ENCODE measurements at regions not wholly inside any gene's neighbourhood (a gene's known extent, or its start where the extent isn't known, plus 50 kb on each side); places are given as distances from the start of the nearest gene placed in this dataset.
"Not testable (repeated sequence)": the region's sequence is repeated elsewhere in the genome, so short reads cannot be mapped to it uniquely, and the experiment has no call there.

GRCh38 chr14:96686126-96686525 is 111.1 kb upstream of the VRK1 start:
- DNase-seq (ENCODE audit: low read depth in 2 of 2), result no peak

DNA sequence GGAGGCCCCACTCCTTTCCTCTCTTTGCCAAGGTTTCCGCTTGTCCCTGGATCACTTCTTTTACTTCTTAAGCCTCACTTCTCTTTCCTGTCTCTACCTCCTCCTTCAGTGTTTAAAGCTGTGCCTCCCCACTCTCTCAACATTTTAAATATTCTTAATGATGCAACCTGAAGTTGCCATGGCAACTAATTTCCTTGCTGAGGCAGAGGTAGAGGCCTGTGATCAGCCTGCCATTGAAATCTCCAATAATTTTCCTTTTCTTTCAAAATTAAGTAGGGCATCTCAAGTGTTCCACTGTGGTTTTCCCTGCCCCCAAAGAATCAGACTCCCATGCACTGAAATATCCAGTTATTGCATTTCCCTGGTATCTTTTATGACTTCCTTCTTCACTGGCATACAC is 108.6 kb upstream of the VRK1 start:
- no peak for DNase-seq (ENCODE audit: low read depth in 2 of 2)

- DNase-seq (ENCODE audit: low read depth in 2 of 2), result no peak
Measured at GRCh38 chr14:96690713-96691383, 106.3 kb upstream of the VRK1 start.

GRCh38 chr14:96693252-96693820 is 103.8 kb upstream of the VRK1 start:
- DNase-seq (ENCODE audit: low read depth in 2 of 2), result no peak

DNA sequence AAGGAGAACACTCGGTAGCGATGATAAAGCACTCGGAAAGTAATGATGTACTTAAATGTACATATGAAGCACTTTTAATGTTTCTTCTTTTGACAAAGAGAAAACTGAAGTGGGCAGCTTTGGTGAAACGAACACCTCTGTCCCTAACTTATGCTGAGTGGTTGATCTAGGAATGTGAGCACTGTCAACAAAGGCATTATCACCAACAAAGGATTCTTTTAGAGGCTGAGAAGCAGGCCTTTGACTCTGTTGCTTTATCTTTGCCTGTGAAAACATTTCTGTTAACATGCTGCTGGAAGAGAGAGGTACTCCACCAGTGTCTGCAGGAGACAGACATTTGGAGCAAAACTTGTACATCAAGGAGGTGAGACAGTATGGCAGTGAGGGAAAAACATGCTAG is 103.2 kb upstream of the VRK1 start:
- DNase-seq (ENCODE audit: low read depth in 2 of 2), result no peak

DNA sequence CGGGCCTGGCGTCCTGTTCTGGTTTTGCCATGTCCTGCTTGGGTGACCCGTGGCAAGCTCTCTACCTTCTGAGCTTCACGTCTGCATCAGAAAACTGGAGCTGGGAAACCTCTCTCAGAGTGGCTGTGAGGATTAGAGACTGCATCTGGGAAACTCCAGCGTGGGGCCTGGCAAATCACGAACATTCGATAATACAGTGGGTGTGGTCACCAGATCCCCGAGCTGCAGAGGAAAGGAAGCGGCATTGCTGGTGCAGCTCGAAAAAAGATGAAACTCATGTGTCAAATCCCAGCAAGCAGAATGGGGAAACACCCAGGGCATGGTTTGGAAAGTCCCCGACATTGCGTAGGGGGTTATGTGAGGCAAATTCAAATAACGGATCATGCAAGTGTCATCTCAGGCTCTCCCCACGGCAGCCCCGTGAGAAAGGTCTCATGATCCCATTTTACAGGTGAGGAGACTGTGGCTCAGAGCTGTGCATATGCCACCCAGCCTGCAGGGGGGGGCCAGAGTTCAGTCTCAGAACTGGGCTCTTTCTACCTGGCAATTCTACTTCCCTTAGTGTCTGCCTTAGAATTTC is 98.1 kb upstream of the VRK1 start:
- DNase-seq (ENCODE audit: low read depth in 2 of 2), result no peak

DNA sequence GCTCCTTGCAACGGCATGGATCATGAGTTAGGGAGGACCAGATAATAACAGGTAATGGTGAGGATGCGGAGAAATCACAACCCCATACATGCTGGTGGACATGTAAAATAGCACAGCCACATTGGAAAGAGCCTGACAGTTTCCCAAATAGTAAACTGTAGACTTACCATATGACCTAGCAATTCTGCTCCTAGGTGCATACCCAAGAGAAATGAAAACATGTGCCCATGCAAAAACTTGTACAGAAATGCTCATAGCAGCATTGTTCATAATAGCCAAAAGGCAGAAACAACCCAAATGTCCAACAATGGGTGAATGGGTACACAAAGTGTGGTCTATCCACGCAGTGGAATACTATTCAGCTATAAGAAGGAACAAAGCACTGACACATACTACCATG is 97.5 kb upstream of the VRK1 start:
- no peak for DNase-seq (ENCODE audit: low read depth in 2 of 2)

DNA sequence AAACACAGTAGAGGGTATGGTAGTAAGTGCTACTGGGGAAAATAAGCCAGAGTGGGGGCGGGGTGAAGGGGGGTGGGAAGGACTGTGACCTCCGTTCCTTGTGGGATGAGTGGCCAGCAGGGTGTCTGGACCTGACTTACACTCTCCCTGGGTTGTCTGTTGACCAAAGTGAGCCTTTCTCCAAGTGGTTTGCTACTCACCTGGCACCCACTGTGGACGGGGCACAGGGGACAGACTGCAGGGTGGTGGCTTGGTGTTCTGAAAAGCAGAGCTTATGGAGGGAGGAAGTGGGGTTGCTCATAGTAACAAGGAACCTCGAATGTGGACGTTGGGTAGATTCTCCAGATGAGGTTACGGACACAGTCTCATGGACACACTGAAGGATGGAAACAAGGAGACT is 94.4 kb upstream of the VRK1 start:
- no peak for DNase-seq (ENCODE audit: low read depth in 2 of 2)

DNA sequence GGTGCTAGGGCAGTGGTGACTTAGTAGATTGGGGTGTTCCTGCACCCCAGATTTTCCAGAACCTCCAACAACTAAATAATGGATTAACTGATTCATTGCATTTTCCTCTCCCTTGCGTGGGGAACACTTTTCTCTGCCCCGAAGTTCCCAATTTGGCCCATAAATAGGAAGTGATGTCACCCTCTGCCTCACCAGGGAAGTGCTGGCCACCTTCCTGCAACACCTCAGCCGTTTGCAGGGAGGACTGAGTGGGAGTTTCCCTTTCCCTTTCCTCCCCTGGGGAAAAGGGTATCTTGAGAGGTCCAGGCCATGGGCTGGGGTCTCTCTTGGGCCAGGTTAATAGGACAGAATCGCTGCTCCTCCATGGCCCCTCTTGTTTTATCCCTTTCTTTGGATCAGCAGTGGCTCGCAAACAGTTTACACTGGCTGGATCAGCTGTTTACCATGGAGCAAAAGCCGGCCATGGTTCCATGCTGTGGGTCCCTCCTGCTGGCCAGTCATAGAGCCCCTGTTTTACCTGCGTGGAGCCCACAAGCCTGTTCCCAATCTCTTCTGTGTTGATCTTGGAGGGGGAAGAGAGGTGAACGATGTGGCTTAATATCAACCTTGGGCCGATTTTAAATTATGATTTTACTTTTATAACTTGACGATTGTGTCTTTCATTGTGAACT is 91.6 kb upstream of the VRK1 start:
- DNase-seq (ENCODE audit: low read depth in 2 of 2), result no peak

GRCh38 chr14:96706893-96707292 is 90.3 kb upstream of the VRK1 start:
- DNase-seq (ENCODE audit: low read depth in 2 of 2), result no peak

DNA sequence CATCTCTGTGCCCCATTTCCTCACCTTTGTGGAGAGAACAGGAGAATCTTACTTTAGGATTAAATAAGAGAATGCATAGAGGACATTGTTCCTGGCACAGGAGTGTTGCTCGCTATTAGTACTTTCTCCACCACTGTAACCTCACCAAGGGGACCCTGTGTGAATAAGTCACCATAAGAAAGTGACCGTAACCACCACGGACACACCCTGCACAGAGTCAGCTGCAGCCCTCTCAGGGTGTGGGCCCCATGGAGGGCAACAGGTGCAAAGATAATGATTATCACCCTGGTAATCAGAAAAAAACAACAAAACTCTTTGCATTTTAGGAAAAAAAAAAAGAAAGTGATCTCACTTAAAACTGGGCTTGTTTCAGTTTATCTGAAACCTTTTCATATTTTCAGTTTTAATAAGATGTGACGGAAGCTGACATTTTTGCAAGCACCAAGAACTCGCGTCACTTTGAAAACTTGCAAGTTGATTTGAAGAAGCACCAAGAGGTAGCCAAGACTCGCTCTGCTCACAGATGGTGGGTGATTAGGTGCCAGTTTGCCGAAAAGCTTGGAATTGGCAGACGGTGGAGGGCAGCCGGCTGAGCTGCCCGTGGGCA is 87.0 kb upstream of the VRK1 start:
- DNase-seq (ENCODE audit: low read depth in 2 of 2), result no peak

DNA sequence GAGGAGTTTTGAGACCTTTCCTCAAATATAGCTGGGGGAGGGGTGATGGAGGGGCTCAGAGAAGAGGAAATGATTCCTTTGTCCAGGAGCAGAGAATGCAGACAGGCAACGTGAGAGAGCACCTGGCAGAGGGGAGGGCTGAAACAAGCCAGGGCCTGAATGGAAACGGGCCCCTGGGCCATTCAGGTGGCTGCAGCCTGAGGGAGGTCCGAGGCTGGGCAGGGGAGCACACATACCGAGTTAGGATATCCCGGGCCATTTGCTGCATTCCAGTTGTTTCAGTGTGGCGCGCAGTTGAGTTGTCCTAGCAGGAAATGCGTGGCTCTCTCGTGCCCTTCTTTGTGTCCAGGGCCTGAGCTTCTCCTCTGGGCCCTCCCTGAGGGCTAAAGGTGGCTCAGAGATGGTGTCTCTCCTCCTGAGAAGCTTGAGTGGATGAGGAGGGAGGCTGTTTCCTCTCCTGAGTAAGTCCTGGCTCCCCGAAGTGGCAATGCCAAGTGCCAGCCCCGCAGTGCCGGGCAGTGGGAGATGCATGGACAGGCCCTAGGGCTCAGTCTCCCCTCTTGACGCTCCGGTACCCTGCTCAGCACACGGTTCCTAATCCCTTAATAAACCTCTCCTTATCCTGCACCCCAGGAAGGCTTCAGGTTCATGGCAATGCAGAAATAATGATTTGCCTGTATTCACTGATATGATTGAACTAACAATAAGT is 85.5 kb upstream of the VRK1 start:
- DNase-seq (ENCODE audit: low read depth in 2 of 2), result no peak

DNA sequence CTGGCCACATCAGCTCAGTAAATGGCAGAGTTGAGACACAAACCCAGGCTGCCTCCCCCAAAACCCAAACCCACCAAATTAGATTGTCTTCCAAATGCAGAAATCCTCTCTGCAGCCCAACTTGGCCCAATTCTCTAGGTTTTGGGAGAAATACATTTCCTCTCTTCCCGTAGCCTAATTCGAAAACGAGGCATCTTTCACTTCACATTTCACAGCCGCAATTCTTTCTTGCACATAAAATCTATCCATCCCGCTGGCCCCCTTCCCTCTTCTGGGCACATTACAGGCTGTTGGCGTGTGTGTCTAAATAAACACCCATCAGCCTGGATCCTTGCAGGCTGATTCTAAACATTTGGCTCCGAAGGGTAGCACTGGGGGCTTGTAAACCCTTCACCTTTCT is 83.8 kb upstream of the VRK1 start:
- DNase-seq (ENCODE audit: low read depth in 2 of 2), result no peak

GRCh38 chr14:96714537-96714936 is 82.6 kb upstream of the VRK1 start:
- not testable (repeated sequence) for DNase-seq (ENCODE audit: low read depth in 2 of 2)

DNA sequence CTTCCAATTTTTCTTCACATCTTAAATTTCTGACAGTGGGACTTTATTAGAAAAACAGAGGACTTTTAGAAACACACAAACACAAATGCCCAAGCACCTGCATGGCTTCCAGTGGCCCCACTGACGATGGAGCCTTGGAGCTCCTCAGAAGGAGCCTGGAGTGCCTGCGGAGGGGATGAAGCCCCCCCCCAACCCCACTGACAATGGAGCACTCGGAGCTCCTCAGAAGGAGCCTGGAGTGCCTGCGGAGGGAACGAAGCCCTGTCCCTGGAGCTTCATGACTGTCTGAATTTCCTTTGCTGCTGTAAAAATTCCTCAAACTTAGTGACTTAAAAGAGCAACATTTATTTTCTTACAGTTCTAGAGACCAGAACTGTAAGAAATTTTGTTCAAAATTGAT is 80.1 kb upstream of the VRK1 start:
- no peak for DNase-seq (ENCODE audit: low read depth in 2 of 2)

- no peak for DNase-seq (ENCODE audit: low read depth in 2 of 2)
Measured at GRCh38 chr14:96718407-96718806, 78.8 kb upstream of the VRK1 start.

- not testable (repeated sequence) for DNase-seq (ENCODE audit: low read depth in 2 of 2)
Measured at GRCh38 chr14:96720702-96721101, 76.5 kb upstream of the VRK1 start.

DNA sequence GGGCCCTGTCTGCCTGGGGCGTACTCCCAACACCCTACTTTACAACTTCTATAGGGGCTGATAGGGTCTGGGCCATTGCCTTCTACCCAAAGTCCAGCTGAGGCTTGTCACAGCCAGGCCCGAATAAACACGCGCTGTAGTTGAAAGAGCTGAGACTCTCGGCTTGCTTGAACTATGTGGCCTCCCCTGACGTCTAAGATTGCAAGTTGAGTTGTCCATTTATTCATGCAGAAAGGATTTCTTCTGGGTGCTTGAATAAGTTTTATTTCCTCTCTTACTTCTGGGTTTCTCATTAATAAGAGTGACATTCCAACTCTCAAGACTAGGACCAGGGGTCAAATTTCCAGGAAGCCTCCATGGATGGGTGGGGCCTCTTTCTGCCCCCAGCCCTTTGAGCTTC is 74.4 kb upstream of the VRK1 start:
- no peak for DNase-seq (ENCODE audit: low read depth in 2 of 2)

DNA sequence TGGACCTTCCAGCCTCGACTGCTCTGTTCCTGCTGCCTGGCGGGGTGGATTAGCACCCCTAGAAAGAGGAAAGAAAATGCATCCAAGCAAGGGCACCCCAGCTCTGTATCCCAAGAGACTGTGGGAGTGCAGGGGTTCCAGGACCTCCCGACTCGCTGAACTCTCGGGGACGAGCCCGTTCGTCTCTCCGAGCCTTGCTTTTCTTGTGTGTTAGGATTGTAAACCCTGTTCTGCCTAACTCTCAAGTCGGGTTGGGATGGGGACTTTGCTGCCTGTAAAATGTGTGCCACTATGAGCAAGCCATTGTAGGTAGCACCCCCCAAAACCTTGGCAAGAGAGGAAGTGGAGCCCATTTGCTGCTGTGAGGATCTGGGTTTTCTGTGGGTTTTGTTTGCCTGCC is 73.2 kb upstream of the VRK1 start:
- DNase-seq (ENCODE audit: low read depth in 2 of 2), result no peak

DNA sequence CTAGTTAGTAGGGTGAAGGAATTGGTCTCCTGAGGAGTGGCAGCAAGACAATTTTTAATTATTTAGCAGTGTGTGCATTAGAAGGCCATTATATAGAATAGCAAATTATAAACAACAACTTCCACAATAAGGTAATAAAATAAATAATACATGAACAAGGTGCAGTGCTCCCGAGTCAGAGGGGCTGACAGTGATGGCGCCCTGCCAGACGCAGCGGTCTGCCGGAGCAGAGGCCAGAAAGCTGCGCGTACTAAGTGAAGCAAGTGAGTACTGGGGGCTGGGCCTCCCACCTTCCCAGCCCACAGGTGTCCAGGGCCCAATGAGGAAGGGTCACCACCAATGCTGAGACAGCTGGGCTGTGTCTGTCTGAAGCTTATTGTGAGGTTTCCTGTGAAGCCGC is 72.0 kb upstream of the VRK1 start:
- DNase-seq (ENCODE audit: low read depth in 2 of 2), result no peak

GRCh38 chr14:96727073-96727472 is 70.1 kb upstream of the VRK1 start:
- no peak for DNase-seq (ENCODE audit: low read depth in 2 of 2)

DNA sequence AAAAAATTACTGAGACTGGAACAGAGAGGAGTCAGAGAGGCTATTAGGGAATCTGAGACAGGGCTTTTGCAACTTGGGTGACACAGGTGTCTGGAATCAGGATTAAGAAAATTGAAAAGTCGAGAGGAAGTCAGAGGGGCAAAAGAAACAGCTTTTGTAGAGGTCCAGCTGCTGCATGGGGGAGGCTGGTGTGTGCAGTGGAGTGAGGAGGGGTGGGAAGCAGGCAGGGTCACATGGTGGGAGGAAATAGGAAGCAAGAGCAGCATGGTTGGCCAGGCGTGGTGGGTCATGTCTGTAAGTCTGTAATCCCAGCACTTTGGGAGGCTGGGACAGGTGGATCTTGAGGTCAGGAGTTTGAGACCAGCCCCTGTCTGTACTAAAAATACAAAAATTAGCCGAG is 69.7 kb upstream of the VRK1 start:
- DNase-seq (ENCODE audit: low read depth in 2 of 2), result no peak

All from stimulated activated CD8-positive, alpha-beta memory T cell treated with anti-CD3 and anti-CD28 coated beads, Interleukin-7, amount 100 ng/mL, for 1 hour (primary cell).